ENCODE measurements at regions not wholly inside any gene's neighbourhood (a gene's known extent, or its start where the extent isn't known, plus 50 kb on each side); places are given as distances from the start of the nearest gene placed in this dataset.

GRCh38 chr10:128185627-128186026 is 59.4 kb upstream of the MKI67 start:
- no peaks in the 10 kb centered on the region for H3K9me2 ChIP-seq (ENCODE audit: insufficient read depth, low read length)
- no peak overlapping the region for H3K4me3 ChIP-seq (ENCODE audit: low read length)
- H3K79me2 ChIP-seq (replicated peaks; ENCODE audit: insufficient read depth, low read length), result no peaks in the 10 kb centered on the region
- H3K9ac ChIP-seq (ENCODE audit: low read length), result no peak overlapping the region
- TF ChIP-seq EZH2 (IDR thresholded peaks at IDR 0.05; ENCODE audit: borderline replicate concordance, insufficient read depth, low read length, poor library complexity, severe bottlenecking) (no peak), TAF1 (IDR thresholded peaks at IDR 0.05; ENCODE audit: low read depth) (no peak), CTCF (IDR thresholded peaks at IDR 0.05; ENCODE audit: poor library complexity, severe bottlenecking) (no peak), MXI1 (conservative IDR thresholded peaks at IDR 0.05; ENCODE audit: poor library complexity, severe bottlenecking) (no peak), RAD21 (conservative IDR thresholded peaks at IDR 0.05) (no peak), POLR2AphosphoS5 (IDR thresholded peaks at IDR 0.05) (no peak), SMC3 (conservative IDR thresholded peaks at IDR 0.05; ENCODE audit: poor library complexity) (no peak), EP300 (conservative IDR thresholded peaks at IDR 0.05; ENCODE audit: poor library complexity, severe bottlenecking) (no peak)
- TF ChIP-seq, protein P1, sequence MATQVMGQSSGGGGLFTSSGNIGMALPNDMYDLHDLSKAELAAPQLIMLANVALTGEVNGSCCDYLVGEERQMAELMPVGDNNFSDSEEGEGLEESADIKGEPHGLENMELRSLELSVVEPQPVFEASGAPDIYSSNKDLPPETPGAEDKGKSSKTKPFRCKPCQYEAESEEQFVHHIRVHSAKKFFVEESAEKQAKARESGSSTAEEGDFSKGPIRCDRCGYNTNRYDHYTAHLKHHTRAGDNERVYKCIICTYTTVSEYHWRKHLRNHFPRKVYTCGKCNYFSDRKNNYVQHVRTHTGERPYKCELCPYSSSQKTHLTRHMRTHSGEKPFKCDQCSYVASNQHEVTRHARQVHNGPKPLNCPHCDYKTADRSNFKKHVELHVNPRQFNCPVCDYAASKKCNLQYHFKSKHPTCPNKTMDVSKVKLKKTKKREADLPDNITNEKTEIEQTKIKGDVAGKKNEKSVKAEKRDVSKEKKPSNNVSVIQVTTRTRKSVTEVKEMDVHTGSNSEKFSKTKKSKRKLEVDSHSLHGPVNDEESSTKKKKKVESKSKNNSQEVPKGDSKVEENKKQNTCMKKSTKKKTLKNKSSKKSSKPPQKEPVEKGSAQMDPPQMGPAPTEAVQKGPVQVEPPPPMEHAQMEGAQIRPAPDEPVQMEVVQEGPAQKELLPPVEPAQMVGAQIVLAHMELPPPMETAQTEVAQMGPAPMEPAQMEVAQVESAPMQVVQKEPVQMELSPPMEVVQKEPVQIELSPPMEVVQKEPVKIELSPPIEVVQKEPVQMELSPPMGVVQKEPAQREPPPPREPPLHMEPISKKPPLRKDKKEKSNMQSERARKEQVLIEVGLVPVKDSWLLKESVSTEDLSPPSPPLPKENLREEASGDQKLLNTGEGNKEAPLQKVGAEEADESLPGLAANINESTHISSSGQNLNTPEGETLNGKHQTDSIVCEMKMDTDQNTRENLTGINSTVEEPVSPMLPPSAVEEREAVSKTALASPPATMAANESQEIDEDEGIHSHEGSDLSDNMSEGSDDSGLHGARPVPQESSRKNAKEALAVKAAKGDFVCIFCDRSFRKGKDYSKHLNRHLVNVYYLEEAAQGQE (IDR thresholded peaks at IDR 0.05; ENCODE audit: borderline replicate concordance), result no peak
- no peak overlapping the region for H3K4me2 ChIP-seq (ENCODE audit: low read length)
- no peaks in the 10 kb centered on the region for H3F3A ChIP-seq (ENCODE audit: insufficient read depth, low read length, poor library complexity, severe bottlenecking)
- H3K9me3 ChIP-seq (ENCODE audit: low read length), result peaks cover 7% of the 10 kb centered on the region
- no peaks in the 10 kb centered on the region for H3K27me3 ChIP-seq (ENCODE audit: insufficient read depth, low read depth, low read length)
- no peaks in the 10 kb centered on the region for H4K20me1 ChIP-seq (ENCODE audit: insufficient read depth)
- H3K27ac ChIP-seq (ENCODE audit: low read length), result no peak overlapping the region
- no peaks in the 10 kb centered on the region for H3K36me3 ChIP-seq (ENCODE audit: insufficient read depth, low read length)
- no peak overlapping the region for H2AFZ ChIP-seq (ENCODE audit: low read depth, low read length)

- no peak overlapping the region for H2AFZ ChIP-seq (ENCODE audit: low read depth, low read length)
- no peak overlapping the region for H3K4me3 ChIP-seq (ENCODE audit: low read length)
- H3K27ac ChIP-seq (ENCODE audit: low read length), result no peak overlapping the region
Observed at GRCh38 chr10:128186959-128187787, 61.0 kb upstream of the MKI67 start.

More at GRCh38 chr10:128186959-128187787, 61.0 kb upstream of the MKI67 start:
- Histone ChIP-seq H3K36me3 (ENCODE audit: insufficient read depth, low read length) (no peaks in the 10 kb centered on the region), H3F3A (ENCODE audit: insufficient read depth, low read length, poor library complexity, severe bottlenecking) (no peaks in the 10 kb centered on the region), H3K9ac (ENCODE audit: low read length) (no peak overlapping the region), H4K20me1 (ENCODE audit: insufficient read depth) (no peaks in the 10 kb centered on the region), H3K4me2 (ENCODE audit: low read length) (no peak overlapping the region), H3K79me2 (replicated peaks; ENCODE audit: insufficient read depth, low read length) (no peaks in the 10 kb centered on the region), H3K9me3 (ENCODE audit: low read length) (peaks cover 6% of the 10 kb centered on the region), H3K9me2 (ENCODE audit: insufficient read depth, low read length) (no peaks in the 10 kb centered on the region), H3K27me3 (ENCODE audit: insufficient read depth, low read depth, low read length) (no peaks in the 10 kb centered on the region)
- no peak for TF ChIP-seq RAD21 (conservative IDR thresholded peaks at IDR 0.05)
- TF ChIP-seq EP300 (conservative IDR thresholded peaks at IDR 0.05; ENCODE audit: poor library complexity, severe bottlenecking), result no peak
- TF ChIP-seq SMC3 (conservative IDR thresholded peaks at IDR 0.05; ENCODE audit: poor library complexity), result no peak
